ENCODE measurements at regions not wholly inside any gene's neighbourhood (a gene's known extent, or its start where the extent isn't known, plus 50 kb on each side); places are given as distances from the start of the nearest gene placed in this dataset.
"Not testable (repeated sequence)": the region's sequence is repeated elsewhere in the genome, so short reads cannot be mapped to it uniquely, and the experiment has no call there.

DNA sequence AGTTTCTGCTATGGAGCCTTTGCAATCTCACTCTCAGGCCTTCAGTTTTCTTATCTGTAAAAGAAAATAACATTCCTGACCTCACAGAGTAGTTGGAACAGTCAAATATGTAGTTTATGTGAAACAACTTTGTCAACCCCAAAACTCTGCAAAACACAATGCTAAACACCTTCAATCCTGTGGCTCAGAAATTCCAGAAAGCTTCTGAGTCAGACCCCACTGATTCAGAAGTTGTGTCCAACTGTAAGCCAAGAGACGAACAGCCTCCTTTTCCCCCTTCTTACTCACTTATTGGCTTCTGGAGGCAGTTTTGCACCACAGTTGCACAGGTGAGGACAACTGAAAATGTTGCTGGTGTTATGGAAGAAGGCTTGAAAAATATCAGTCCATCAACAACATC lies 52.9 kb downstream of the TMSB4Y start:
- no peak for DNase-seq (ENCODE audit: low spot score)

DNA sequence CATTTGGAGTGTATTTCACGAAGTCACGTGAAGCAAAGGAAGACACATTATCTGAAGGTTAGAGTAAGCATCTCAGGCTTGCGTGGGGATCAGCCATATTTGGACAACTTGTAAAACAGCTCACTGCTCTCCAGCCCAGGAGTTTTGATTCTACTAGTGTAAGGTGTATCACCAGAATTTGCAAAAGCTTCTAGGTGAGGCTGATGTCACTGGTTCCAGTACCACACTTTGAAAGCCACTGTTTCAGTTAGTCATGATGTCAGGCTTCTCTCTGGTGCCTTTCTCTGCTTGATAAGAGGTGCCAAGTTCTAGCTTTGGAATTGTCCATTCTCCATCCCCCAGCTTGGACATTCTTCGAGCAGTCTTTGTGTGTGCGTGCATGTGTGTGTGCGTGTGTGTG lies 62.3 kb downstream of the TMSB4Y start:
- no peak for DNase-seq (ENCODE audit: low spot score)

DNA sequence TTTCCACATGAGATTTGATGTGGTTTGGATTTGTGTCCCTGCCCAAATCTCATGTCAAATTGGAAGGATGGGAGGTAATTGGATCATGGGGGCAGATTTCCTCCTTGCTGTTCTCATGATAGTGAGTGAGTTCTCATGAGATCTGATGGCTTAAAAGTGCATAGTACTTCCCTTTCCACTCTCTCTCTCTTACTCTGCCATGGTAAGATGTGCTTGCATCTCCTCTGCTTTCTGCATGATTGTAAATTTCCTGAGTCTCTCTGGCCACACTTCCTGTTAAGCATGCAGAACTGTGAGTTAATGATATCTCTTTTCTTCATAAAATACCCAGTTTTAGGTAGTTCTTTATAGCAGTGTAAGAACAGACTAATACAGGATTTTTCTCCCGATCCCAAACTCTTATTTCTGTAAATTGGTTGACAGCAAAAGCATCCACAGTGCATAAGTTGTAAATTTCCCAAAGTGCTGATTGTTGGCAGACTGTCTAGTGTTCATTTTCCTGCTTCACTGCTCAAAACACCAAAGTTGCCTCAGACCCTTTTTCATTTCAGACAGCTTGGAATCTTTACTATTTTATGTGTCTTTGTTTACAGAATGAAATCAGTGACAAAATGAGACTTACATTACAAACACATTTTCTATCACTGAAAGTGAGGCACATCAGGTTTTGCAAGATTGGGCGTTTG lies 86.6 kb downstream of the TMSB4Y start:
- no peak for DNase-seq (ENCODE audit: low spot score)

DNA sequence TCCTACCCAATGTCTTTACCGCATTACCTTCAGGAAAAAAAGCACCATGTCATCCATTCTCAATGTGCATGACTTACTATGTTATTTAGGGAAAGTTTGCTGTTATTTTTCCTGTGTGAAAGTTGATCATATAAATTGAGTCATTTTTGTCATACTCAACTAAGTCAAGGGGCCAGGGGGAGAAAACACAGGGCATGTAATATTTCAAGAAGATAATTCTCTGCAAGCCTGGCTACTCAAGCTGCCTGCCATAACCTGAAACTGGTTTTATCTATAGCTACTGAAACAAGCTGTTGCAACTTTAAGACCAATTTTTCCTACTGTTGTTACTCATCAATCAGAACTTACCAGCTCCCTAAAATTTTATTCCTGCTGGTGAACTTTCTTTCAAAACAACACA lies 91.4 kb downstream of the TMSB4Y start:
- no peak for DNase-seq (ENCODE audit: low spot score)

DNA sequence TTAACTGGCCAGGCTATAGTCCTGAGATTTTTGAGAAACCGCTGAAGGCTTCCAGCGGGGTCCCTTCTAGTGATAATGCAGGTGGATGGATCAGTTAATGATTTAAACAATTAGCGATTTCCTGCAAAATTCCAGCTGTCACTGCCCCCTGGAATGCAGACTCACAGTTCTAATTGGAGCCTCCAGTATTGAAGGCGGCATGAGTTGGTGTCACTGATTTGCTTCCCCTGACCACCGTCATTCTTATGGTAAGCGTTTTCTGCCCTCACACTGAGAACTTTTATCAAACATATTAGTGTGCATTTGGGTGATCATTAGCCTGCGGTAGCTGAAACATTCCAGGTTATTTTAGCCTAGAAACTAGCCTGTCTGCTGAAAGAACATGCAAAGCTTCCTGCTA lies 99.1 kb downstream of the TMSB4Y start:
- no peak for DNase-seq (ENCODE audit: low spot score)

DNA sequence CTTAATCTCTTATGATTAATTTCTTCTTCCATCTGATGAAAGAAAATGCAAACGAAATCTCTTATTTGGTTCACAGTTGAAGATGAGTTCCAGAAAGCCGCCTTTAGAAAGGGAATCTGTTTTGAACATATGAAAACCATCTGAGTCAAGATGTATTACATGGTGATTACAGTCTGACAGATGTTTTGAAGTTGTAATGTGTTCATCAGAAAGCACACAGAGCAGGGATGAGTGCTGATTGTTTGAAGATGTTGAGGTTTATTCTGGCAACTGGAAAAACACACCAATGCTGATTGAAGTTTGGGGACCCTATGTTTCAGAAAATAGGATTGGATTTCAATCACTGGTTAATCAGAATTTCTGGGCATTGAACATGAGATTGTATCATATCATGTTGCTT lies 99.7 kb downstream of the TMSB4Y start:
- no peak for DNase-seq (ENCODE audit: low spot score)

DNA sequence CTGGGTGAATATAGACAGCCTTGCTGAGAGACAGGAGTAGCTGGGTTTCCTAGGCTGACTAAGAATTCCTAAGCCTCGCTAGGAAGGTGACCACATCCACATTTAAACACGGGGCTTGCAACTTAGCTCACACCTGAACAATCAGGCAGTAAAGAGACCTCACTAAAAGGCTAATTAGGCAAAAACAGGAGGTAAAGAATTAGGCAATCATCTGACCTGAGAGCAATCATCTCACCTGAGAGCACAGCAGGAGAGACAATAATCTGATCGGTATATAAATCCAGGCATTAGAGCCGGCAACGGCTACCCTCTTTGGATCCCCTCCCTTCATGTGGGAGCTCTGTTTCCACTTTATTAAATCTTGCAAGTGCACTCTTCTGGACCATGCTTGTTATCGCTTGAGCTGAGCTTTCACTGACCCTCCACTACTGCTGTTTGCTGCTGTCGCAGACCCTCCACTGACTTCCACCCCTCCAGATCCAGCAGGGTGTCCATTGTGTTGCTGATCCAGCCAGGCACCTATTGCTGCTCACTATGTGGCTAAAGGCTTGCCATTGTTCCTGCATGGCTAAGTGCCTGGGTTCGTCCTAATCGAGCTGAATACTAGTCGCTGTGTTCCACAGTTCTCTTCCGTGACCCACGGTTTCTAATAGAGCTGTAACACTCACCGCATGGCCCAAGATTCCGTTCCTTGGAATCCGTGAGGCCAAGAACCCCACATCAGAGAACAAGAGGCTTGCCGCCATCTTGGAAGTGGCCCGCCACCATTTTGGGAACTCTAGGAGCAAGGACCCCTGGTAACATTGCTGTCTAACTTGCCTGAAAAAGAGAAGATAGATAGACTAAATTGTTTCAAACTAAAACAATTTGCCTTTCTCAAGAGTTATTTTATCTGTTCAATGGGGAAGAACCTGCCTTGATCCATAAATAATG lies 100.7 kb downstream of the TMSB4Y start:
- DNase-seq (ENCODE audit: low spot score) = no peak

DNA sequence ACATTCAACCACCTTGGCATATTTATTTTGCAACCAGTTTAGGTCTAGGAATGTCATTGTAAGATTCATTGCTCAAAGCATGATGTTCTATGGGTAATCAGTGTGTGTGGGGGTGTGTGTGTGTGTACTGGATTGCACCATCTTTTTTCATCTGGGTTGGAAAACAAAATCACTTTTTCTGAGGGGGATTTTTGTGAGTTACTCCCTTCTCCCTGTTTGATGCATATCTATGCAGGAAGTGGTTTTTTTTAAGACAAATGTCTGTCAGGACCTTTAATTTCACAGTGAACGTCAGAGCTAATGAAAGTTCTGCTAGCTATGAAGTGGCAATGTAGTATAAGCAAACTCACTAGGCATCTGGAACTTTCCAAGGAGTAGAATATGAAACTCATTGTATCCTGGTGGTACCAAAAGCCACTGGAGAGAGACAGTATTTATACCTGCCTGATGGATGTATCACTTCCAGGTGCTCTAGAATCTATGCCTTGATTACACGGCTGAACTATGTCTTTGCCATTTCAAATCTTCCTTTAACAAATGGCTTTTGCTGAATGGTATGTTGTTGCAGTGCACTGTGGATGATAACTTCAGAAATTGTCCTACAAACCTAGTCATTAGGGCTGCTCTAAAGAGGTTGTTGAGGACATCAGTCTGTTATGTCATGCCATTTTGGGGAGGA lies 101.5 kb downstream of the TMSB4Y start:
- no peak for DNase-seq (ENCODE audit: low spot score)

DNA sequence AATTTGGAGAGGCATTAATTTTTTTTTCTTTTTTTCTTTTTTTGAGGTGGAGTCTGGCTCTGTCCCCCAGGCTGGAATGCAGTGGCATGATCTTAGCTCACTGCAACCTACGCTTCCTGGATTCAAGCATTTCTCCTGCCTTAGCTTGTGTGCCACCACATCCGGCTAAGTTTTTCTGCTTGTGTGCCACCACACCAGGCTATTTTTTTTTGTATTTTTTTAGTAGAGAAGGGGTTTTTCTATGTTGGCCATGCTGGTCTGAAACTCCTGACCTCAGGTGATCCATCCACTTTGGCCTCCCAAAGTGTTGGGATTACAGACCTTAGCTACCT lies 102.0 kb downstream of the TMSB4Y start:
- no peak for DNase-seq (ENCODE audit: low spot score)

DNA sequence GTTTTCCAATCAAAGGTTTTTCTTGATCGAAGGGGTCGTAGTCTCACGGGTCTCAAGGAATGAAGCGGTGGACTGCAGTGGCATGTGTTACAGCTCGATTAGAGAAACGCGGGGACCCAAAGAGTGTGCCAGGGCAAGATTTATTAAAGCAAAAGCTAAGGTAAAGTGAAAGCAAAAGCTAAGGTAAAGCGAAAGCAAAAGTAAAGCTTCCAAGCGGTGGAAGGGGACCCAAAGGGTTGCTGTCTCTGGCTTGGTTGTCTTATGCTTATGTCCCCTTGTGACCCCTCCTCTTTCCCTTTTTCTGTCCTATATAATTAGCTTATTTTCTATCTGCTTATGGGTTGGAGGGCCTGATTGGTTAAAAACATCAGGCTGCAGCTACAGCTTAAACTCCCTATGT lies 126.4 kb downstream of the TMSB4Y start:
- peak; percentile 1 for DNase-seq (ENCODE audit: low spot score)

DNA sequence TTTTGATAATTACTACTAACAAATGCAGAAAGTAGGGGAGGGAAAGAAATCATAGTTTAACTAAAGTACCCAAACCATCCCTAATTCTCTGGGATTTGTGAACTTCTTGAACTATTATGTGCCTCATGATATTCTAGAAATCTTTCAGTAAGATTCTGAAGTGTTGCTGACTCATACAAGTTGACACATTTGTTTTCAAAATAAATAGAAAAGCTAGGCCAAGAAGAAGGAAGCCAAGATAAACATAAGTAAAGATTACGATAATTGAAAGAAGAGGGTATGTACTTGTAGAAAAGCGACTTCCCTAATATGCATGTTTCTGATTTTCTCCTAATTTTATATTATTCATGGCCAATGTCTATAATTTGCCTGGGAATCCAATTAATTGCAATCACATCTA lies 140.7 kb downstream of the TMSB4Y start:
- DNase-seq (ENCODE audit: low spot score) = no peak

DNA sequence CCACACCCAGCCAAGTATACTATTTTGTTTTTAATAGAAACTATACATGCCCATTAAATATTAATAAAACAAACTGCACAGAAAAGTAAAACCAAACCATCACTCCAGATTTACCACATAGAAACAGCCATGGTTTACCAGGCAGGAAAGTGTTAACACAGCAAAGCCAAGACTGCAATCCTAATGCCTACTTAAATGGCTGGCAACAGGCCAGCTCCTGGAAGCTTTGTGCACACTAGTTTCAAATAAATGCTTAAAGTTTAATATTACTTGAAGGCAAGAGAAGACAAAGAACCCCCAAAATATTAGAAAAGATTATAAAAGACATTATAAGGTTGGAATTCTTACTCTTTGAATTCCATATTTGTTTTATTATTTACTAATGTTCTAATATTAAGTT lies 141.0 kb downstream of the VCY start:
- DNase-seq (ENCODE audit: low spot score) = no peak

DNA sequence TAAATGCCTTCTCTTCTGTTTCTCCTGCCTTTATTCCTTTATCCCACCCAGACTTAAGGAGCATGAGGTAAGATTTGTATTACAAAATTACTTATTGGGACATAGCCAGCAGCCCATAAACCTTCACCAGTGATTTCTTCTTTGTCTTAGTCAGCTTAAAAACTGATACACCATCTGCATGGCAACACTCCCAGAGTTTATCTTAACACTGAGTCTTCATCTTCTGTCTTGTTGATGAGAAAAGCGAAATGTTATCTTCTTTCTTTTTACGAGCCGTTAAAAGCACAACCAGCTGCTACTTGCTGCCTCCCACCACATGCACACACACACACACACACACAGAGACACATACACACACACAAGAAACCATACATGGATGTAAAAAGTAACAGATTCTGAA lies 116.7 kb downstream of the VCY start:
- DNase-seq (ENCODE audit: low spot score) = no peak

DNA sequence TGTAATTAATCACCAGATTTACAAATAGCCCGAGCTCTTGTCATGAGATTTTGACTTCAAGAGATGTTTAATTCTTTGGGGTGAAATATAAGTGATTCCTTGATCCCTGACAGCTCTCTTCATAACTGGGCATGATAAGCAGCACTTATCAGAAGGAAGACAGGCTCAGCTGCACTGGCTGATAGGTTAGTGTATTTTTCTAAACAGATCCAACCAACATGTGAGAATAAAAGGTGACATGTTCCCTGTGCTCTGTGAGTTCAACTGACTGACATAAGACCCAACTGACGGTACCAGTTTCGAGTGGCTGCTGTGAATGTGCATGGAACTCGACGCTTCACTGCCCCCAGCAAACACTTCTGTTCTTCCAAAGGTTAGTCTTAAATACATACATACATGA lies 114.8 kb downstream of the VCY start:
- no peak for DNase-seq (ENCODE audit: low spot score)

DNA sequence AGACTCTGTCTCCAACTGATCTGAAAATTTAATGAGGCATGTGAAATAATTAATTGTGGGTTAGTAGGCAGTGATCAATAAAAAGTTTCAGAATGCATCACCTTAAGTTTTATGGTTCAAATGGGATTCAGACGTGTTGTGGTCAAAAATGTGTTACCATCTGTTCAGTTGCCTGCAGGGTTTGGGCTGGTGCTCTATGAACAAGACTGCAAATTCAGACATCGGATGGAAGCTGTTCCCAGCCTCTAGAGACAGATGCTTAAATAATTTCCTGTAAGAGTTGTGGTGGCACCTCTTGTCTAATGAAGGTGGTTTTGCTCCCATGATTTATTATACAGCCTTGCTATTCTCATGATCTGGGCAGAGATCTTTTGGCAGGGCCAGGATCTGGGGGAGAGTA lies 113.6 kb downstream of the VCY start:
- no peak for DNase-seq (ENCODE audit: low spot score)

DNA sequence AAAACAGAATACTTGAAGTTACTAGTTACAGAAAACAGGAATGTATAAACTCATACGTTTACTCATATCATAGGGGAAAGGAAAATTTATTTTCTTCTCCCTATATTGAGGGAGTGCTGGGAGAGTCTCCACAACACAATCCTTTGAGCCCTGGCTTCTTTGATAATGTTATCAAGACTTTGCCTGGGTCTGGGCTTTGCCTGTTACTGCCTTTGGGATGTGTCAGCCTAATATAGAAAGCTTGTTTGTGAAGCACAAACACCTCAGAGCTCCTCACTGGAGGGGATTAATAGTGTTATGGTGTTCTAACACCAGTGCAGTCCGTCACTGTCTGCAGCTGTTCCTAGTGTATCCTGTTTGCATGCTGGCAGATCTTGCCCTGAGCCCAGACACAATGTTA lies 107.8 kb downstream of the VCY start:
- DNase-seq (ENCODE audit: low spot score) = no peak

DNA sequence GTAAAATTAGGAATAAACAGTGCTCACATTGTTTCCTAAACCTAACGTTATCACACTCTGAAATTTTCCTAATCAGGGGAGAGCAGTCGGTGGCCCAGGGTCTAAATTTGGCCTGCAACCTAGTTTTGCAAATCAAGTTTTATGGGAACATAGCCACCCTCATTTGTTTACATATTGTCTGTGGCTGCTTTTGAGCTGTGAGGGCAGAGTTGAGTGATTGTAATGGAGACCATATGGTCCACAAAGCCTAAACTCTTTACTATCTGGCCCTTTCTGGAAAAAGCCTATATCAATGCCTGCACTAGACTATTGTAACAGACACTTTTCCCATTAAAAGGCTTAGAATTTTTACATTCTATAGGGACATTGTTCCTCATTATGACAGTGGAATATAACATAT lies 105.2 kb downstream of the VCY start:
- DNase-seq (ENCODE audit: low spot score) = no peak

DNA sequence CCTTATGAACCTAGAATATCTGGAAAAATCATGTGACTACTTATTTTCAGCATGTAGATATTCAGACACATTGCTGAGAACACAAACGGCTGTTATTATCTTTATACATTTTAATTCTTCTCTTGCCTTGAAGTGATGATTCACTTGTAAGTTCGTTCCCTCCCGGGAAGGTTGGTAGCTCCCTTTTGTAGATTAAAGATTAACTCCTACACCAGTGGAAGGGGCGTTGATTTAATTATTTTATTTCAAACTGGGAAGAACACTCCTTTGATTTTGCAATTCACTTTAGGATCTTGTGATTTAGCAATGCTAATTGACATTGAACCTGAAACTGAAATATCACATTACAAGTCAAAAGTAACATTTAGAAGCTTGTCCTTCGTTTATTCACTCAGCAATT lies 103.4 kb downstream of the VCY start:
- DNase-seq (ENCODE audit: low spot score) = no peak

DNA sequence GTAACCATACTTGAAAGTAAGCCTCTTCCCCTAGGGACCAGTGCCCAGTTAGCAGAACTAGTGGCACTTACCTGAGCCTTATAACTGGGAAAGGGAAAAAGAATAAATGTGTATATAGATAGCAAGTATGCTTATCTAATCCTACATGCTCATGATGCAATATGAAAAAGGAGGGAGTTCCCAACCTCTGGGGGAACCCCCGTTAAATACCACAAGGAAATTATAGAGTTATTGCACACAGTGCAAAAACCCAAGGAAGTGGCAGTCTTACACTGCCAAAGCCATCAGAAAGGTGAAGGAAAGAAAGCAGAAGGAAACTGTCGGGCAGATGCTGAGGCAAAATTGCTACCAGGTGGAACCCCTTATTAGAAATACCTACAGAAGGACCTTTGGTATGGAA lies 92.2 kb downstream of the VCY start:
- not testable (repeated sequence) for DNase-seq (ENCODE audit: low spot score)

DNA sequence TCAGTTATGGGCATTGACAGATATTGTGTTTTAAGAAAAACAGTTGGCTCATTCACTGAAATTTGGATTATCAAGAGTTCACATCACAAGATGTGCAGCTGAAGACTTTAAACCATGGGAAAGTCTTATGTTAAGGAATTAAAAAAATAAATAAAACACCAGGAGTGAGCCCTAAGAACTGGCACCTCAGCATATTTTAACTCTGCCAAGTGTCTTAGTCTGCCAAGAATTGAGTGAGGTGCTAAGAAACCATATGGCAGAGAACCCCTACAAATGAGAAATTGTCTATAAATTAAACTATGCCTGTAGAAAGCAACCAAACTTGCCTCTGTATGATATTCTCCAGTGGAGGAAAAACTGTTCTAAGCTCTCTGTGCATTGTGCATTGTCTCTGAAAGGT lies 78.5 kb downstream of the VCY start:
- no peak for DNase-seq (ENCODE audit: low spot score)

DNA sequence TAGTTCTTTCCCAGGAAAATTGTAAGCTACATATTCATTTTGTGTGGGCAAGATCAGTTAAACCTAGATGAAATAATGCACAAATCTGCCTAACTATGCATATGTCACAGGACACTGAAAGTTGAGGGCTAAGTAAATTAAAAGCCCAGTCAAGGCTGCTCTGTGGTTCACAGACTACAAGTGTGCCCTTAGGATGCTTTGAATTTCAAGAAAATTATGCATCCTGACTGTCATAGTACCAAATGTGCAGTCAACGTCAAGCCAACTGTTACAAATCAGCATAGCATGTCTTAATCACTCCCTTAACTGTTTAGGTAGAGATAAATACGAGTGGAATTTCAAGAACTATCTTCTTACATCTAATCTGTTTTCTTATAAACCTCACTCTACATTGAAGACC lies 55.8 kb downstream of the VCY start:
- not testable (repeated sequence) for DNase-seq (ENCODE audit: low spot score)

Measured in LoVo (cell line).